H9 (cell line): ENCODE measurements at regions not wholly inside any gene's neighbourhood (a gene's known extent, or its start where the extent isn't known, plus 50 kb on each side); places are given as distances from the start of the nearest gene placed in this dataset.

ENCODE experiments used
- DNase-seq: peaks from one replicate; pipeline ENCODE4 v3.0.0-alpha.2; 2017
- H2AFZ ChIP-seq: one replicate; pipeline ENCODE4 v1.6.1; 2013; ENCODE audit warnings: mild to moderate bottlenecking, low read length, control low read depth, moderate library complexity
- H2AK5ac ChIP-seq: 2 replicates; pipeline ENCODE4 v1.6.1; 2013; ENCODE audit warnings: low read length, control low read depth, mixed read lengths; ENCODE audit not compliant: insufficient read length
- H2BK120ac ChIP-seq: one replicate; pipeline ENCODE4 v1.6.1; 2013; ENCODE audit warnings: low read depth, mild to moderate bottlenecking, low read length, control low read depth, inconsistent platforms; ENCODE audit not compliant: poor library complexity, severe bottlenecking
- H2BK12ac ChIP-seq: 2 replicates; pipeline ENCODE4 v1.6.1; 2013; ENCODE audit warnings: low read length, control low read depth, mixed read lengths, low read depth; ENCODE audit not compliant: insufficient read length
- H2BK15ac ChIP-seq: 2 replicates; pipeline ENCODE4 v1.6.1; 2013; ENCODE audit warnings: low read depth, low read length, control low read depth
- H2BK20ac ChIP-seq: one replicate; pipeline ENCODE4 v1.6.1; 2013; ENCODE audit warnings: low read depth, mild to moderate bottlenecking, low read length, control low read depth, inconsistent platforms; ENCODE audit not compliant: poor library complexity, severe bottlenecking
- H2BK5ac ChIP-seq: 2 replicates; pipeline ENCODE4 v1.6.1; 2013; ENCODE audit warnings: low read length, control low read depth, mixed read lengths; ENCODE audit not compliant: insufficient read length
- H3K14ac ChIP-seq: 2 replicates; pipeline ENCODE4 v1.6.1; 2013; ENCODE audit warnings: low read length, control low read depth; ENCODE audit not compliant: insufficient read depth
- H3K18ac ChIP-seq: 2 replicates; pipeline ENCODE4 v1.6.1; 2013; ENCODE audit warnings: low read depth, mild to moderate bottlenecking, mixed read lengths, low read length, control low read depth; ENCODE audit not compliant: insufficient read length
- H3K23ac ChIP-seq: 2 replicates; pipeline ENCODE4 v1.6.1; 2013; ENCODE audit warnings: low read length, control low read depth, mixed read lengths, low read depth; ENCODE audit not compliant: insufficient read length
- H3K23me2 ChIP-seq: 2 replicates; pipeline ENCODE4 v1.6.1; 2013; ENCODE audit warnings: low read depth, mild to moderate bottlenecking, mixed read lengths, low read length, control low read depth; ENCODE audit not compliant: insufficient read length, poor library complexity, severe bottlenecking
- H3K27ac ChIP-seq: 2 replicates; pipeline ENCODE4 v1.5.1; 2013; ENCODE audit warnings: low read length, control low read depth, mixed read lengths, low read depth; ENCODE audit not compliant: insufficient read length
- H3K27me3 ChIP-seq: 2 replicates; pipeline ENCODE4 v1.6.1; 2013; ENCODE audit warnings: low read length, control low read depth, inconsistent platforms; ENCODE audit not compliant: insufficient read depth
- H3K4ac ChIP-seq: 2 replicates; pipeline ENCODE4 v1.6.1; 2013; ENCODE audit warnings: low read depth, mild to moderate bottlenecking, control low read depth, inconsistent platforms, low read length, moderate library complexity
- H3K4me1 ChIP-seq: 2 replicates; pipeline ENCODE4 v1.6.1; 2013; ENCODE audit warnings: low read length, control low read depth, inconsistent platforms; ENCODE audit not compliant: insufficient read depth
- H3K4me2 ChIP-seq: 2 replicates; pipeline ENCODE4 v1.6.1; 2013; ENCODE audit warnings: low read length, control low read depth, mixed read lengths; ENCODE audit not compliant: insufficient read length, insufficient read depth
- H3K56ac ChIP-seq: 2 replicates; pipeline ENCODE4 v1.6.1; 2013; ENCODE audit warnings: low read depth, mild to moderate bottlenecking, mixed read lengths, low read length, control low read depth; ENCODE audit not compliant: insufficient read length
- H3K79me1 ChIP-seq: 2 replicates; pipeline ENCODE4 v1.6.1; 2013; ENCODE audit warnings: low read depth, mild to moderate bottlenecking, moderate library complexity, low read length, control low read depth, inconsistent platforms; ENCODE audit not compliant: insufficient read depth, poor library complexity, severe bottlenecking
- H3K79me2 ChIP-seq: 2 replicates; pipeline ENCODE4 v1.6.1; 2013; ENCODE audit warnings: low read length, control low read depth, inconsistent platforms; ENCODE audit not compliant: insufficient read depth
- H3K9ac ChIP-seq: 2 replicates; pipeline ENCODE4 v1.6.1; 2013; ENCODE audit warnings: low read length, control low read depth, mixed read lengths; ENCODE audit not compliant: insufficient read length; ENCODE audit errors: extremely low read depth
- H3K9me3 ChIP-seq: one replicate; pipeline ENCODE4 v1.6.1; 2013; ENCODE audit warnings: low read depth, low read length, inconsistent platforms; ENCODE audit not compliant: control insufficient read depth
- H3T11ph ChIP-seq: one replicate; pipeline ENCODE4 v1.6.1; 2013; ENCODE audit warnings: mild to moderate bottlenecking, low read length, control low read depth, inconsistent platforms
- H4K20me1 ChIP-seq: one replicate; pipeline ENCODE4 v1.6.1; 2013; ENCODE audit not compliant: control insufficient read depth, insufficient read length, insufficient read depth
- H4K5ac ChIP-seq: 2 replicates; pipeline ENCODE4 v1.6.1; 2013; ENCODE audit warnings: low read depth, mild to moderate bottlenecking, mixed read lengths, low read length, control low read depth; ENCODE audit not compliant: insufficient read length
- H4K8ac ChIP-seq: replicated peaks from 2 replicates; pipeline ENCODE4 v1.6.1; 2013; ENCODE audit warnings: low read length, control low read depth, mixed read lengths, low read depth; ENCODE audit not compliant: insufficient read length
- H4K91ac ChIP-seq: 2 replicates; pipeline ENCODE4 v1.6.1; 2013; ENCODE audit warnings: low read depth, mild to moderate bottlenecking, moderate library complexity, mixed read lengths, low read length, control low read depth; ENCODE audit not compliant: insufficient read length
- H3K27ac Mint-ChIP-seq, 3 experiments: 2 replicates in 2 of 3; 3 replicates in 1 of 3; pipeline ENCODE4 v1.8.0; 2020 to 2021; ENCODE audit warnings: mixed read lengths in 3 of 3, mild to moderate bottlenecking in 1 of 3, moderate library complexity in 1 of 3
- H3K27me3 Mint-ChIP-seq: 2 replicates; pipeline ENCODE4 v1.8.0; 2021; ENCODE audit warnings: low read depth, mild to moderate bottlenecking, moderate library complexity, mixed read lengths
- H3K36me3 Mint-ChIP-seq, 3 experiments: 2 replicates in 2 of 3; 3 replicates in 1 of 3; pipeline ENCODE4 v1.8.0; 2020 to 2021; ENCODE audit warnings: low read depth in 3 of 3, mixed read lengths in 3 of 3; ENCODE audit not compliant: insufficient read depth in 1 of 3
- H3K4me1 Mint-ChIP-seq, 2 experiments: 2 replicates each; pipeline ENCODE4 v1.8.0; 2020; ENCODE audit warnings: mixed read lengths in 2 of 2
- H3K4me3 Mint-ChIP-seq, 2 experiments: 2 replicates in 1 of 2; 3 replicates in 1 of 2; pipeline ENCODE4 v1.8.0; 2020 to 2021; ENCODE audit warnings: mild to moderate bottlenecking in 2 of 2, mixed read lengths in 2 of 2, moderate library complexity in 1 of 2
- H3K9me3 Mint-ChIP-seq, 2 experiments: 2 replicates in 1 of 2; 3 replicates in 1 of 2; pipeline ENCODE4 v1.8.0; 2020; ENCODE audit warnings: mild to moderate bottlenecking in 2 of 2, mixed read lengths in 2 of 2, moderate library complexity in 1 of 2
- CTCF ChIP-seq: fragments of 200-600 bp; sonication (generic); conservative IDR thresholded peaks from 3 replicates; pipeline ENCODE4 v1.8.0; 2021; ENCODE audit warnings: antibody characterized with exemption, mild to moderate bottlenecking
- WGBS: extraction: QIAGEN DNeasy Blood & Tissue Kit; methylation state at CpG from one replicate; pipeline ENCODE4 v1.1.7; 2013; ENCODE audit warnings: missing lambda C conversion rate, low lambda C conversion rate, mixed read lengths; ENCODE audit not compliant: insufficient read length; ENCODE audit errors: extremely low coverage; 5-methylcytosine and 5-hydroxymethylcytosine counted together

DNA sequence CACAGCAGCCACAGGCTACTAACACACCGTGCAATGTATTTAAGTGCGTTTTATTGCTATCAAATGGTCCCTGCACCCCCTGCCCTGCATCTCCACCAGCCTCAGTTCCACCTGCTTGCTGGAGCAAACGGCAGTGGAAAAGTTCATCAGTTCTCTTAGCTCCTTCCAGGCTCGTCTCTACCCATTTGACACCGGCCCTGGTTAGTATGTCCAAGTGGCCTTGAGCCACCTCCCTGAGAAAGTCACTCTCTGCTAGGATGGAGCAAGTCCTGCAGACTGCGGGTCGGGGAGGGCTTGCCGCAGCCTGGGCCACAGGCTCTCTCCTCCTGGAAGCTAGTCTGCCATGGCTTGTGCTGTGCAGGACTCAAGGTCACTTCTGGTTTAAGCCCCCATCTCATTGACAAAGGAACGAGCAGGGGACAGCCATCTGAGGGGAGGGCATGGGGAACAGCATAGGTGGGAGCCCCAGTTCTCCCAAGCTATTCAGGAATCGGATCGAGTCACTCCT is 74.9 kb downstream of the RHOB start:
- no peaks in the 10 kb centered on the region for H3K23me2 ChIP-seq
- H3K9me3 Mint-ChIP-seq: no peaks in the 10 kb centered on the region
- no peak overlapping the region for H4K5ac ChIP-seq
- H2BK15ac ChIP-seq: no peak overlapping the region
- H3K36me3 Mint-ChIP-seq: no peaks in the 10 kb centered on the region
- H3K23ac ChIP-seq: no peak overlapping the region
- no peak overlapping the region for H2BK5ac ChIP-seq
- no peak for DNase-seq
- no peak overlapping the region for H2AK5ac ChIP-seq
- no peak overlapping the region; the same call in 1 of the 2 replicates for H3K14ac ChIP-seq
- H3K4me3 Mint-ChIP-seq: no peak overlapping the region
- H3K79me2 ChIP-seq: no peaks in the 10 kb centered on the region
- TF ChIP-seq CTCF: no peak
- no peak overlapping the region for H3K27ac ChIP-seq
- no peak overlapping the region for H3T11ph ChIP-seq
- no peak overlapping the region for H3K4ac ChIP-seq
- no peak overlapping the region for H2BK120ac ChIP-seq
- H3K27me3 Mint-ChIP-seq: peaks cover 14% of the 10 kb centered on the region
- peaks cover 3% of the 10 kb centered on the region for H4K20me1 ChIP-seq
- H4K91ac ChIP-seq: no peak overlapping the region
- H2AFZ ChIP-seq: no peak overlapping the region
- no peaks in the 10 kb centered on the region for H3K4me1 ChIP-seq
- no peak overlapping the region for H3K27ac Mint-ChIP-seq
- H3K18ac ChIP-seq: no peak overlapping the region
- WGBS: no CpG with 5 or more reads among the region's 11 CpGs
- H3K4me2 ChIP-seq: no peak overlapping the region
- no peaks in the 10 kb centered on the region for H3K27me3 ChIP-seq
- H2BK12ac ChIP-seq: no peak overlapping the region
- H2BK20ac ChIP-seq: no peak overlapping the region
- no peak overlapping the region for H4K8ac ChIP-seq
- no peak overlapping the region for H3K9ac ChIP-seq
- peaks cover 13 to 19% of the 10 kb centered on the region in 2 experiments for H3K4me1 Mint-ChIP-seq
- H3K56ac ChIP-seq: no peak overlapping the region
- no peaks in the 10 kb centered on the region for H3K9me3 ChIP-seq
- H3K79me1 ChIP-seq: no peaks in the 10 kb centered on the region
